ENCODE measurements at regions not wholly inside any gene's neighbourhood (a gene's known extent, or its start where the extent isn't known, plus 50 kb on each side); places are given as distances from the start of the nearest gene placed in this dataset.

DNA sequence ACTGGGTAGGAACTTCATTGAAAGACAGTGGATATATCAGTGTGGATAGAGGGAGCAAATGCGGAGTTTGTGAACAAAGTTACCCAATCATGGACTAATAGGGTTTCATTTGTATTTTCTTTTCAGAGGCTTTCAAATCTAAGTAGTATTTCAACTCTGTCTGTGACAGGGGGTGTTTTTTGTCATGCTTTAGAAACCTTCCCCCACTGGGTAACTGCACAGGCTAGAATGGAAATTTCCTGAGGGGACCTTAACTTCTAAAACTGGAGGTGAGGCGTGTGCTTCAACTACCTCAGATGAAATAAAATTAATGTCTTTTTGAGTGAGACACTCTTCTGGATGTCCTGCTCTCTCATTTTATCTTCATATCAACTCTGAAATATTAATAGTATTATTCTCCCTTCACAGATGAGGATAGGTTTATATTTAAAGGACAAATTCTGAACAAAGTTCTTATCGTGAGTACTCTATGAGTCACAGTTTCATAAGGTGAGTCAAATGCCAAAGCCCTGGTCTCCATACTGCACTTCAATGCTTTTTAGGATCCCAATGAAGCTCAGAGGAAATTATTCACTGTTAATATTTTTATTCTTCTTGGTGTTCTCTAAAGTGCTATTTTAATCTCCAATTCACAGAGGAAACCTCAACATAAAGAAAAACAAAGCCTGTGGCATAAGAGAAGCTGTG is 770.6 kb downstream of the CCSER2 start:
- TF ChIP-seq EZH2 (IDR thresholded peaks at IDR 0.05; ENCODE audit: borderline replicate concordance) (no peak), EZH2phosphoT487 (IDR thresholded peaks at IDR 0.05; ENCODE audit: low read depth, severe bottlenecking, unreplicated experiment) (no peak)
- TF ChIP-seq, protein P1, sequence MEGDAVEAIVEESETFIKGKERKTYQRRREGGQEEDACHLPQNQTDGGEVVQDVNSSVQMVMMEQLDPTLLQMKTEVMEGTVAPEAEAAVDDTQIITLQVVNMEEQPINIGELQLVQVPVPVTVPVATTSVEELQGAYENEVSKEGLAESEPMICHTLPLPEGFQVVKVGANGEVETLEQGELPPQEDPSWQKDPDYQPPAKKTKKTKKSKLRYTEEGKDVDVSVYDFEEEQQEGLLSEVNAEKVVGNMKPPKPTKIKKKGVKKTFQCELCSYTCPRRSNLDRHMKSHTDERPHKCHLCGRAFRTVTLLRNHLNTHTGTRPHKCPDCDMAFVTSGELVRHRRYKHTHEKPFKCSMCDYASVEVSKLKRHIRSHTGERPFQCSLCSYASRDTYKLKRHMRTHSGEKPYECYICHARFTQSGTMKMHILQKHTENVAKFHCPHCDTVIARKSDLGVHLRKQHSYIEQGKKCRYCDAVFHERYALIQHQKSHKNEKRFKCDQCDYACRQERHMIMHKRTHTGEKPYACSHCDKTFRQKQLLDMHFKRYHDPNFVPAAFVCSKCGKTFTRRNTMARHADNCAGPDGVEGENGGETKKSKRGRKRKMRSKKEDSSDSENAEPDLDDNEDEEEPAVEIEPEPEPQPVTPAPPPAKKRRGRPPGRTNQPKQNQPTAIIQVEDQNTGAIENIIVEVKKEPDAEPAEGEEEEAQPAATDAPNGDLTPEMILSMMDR (IDR thresholded peaks at IDR 0.05; ENCODE audit: poor library complexity), result no peak
- Histone ChIP-seq H3K36me3 (replicated peaks; ENCODE audit: insufficient read depth, low read depth) (no peaks in the 10 kb centered on the region), H2AFZ (no peak overlapping the region), H3K27me3 (no peaks in the 10 kb centered on the region), H3K79me2 (no peaks in the 10 kb centered on the region), H3K4me1 (ENCODE audit: insufficient read depth) (no peaks in the 10 kb centered on the region), H3K9me2 (replicated peaks; ENCODE audit: insufficient read depth) (no peaks in the 10 kb centered on the region), H3K4me2 (no peak overlapping the region), H4K20me1 (ENCODE audit: insufficient read depth, poor library complexity, severe bottlenecking) (no peaks in the 10 kb centered on the region), H3K27ac (no peak overlapping the region), H3K9me3 (ENCODE audit: low read depth) (no peaks in the 10 kb centered on the region), H3K4me3 (no peak overlapping the region)
- DNase-seq (ENCODE audit: low spot score), result no peak
- WGBS (ENCODE audit: low lambda C conversion rate, missing lambda C conversion rate), result 81% methylated on average over 3 of the region's 3 CpGs

DNA sequence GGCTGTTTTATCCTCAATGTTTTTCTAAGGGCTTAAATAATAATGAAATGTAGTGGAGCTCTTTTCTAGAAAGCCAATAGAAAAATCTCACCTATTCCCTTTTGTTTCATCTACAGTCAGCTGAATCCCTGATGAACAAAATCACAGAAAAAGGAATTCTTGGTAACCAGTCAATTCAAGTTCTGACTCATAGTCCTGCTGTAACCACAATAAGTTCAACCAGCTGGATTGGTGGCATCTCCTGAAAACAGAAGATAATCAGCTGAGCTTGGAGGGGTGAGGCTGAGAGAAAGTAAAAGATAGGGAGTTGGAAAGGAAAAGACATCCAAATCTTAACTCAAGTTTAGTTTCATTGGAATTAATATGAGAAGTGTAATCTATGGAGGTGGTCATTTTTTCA is 772.1 kb downstream of the CCSER2 start:
- Histone ChIP-seq H3K9me2 (replicated peaks; ENCODE audit: insufficient read depth) (no peaks in the 10 kb centered on the region), H3K4me2 (no peak overlapping the region), H3K27ac (no peak overlapping the region), H3K4me1 (ENCODE audit: insufficient read depth) (no peaks in the 10 kb centered on the region), H3K4me3 (no peak overlapping the region), H3K36me3 (replicated peaks; ENCODE audit: insufficient read depth, low read depth) (no peaks in the 10 kb centered on the region), H2AFZ (no peak overlapping the region), H3K9me3 (ENCODE audit: low read depth) (no peaks in the 10 kb centered on the region), H3K27me3 (no peaks in the 10 kb centered on the region), H4K20me1 (ENCODE audit: insufficient read depth, poor library complexity, severe bottlenecking) (no peaks in the 10 kb centered on the region), H3K79me2 (no peaks in the 10 kb centered on the region)
- TF ChIP-seq EZH2phosphoT487 (IDR thresholded peaks at IDR 0.05; ENCODE audit: low read depth, severe bottlenecking, unreplicated experiment), result no peak
- TF ChIP-seq, protein P1 (IDR thresholded peaks at IDR 0.05; ENCODE audit: poor library complexity), result no peak
- no peak for TF ChIP-seq EZH2 (IDR thresholded peaks at IDR 0.05; ENCODE audit: borderline replicate concordance)
- DNase-seq (ENCODE audit: low spot score), result no peak

DNA sequence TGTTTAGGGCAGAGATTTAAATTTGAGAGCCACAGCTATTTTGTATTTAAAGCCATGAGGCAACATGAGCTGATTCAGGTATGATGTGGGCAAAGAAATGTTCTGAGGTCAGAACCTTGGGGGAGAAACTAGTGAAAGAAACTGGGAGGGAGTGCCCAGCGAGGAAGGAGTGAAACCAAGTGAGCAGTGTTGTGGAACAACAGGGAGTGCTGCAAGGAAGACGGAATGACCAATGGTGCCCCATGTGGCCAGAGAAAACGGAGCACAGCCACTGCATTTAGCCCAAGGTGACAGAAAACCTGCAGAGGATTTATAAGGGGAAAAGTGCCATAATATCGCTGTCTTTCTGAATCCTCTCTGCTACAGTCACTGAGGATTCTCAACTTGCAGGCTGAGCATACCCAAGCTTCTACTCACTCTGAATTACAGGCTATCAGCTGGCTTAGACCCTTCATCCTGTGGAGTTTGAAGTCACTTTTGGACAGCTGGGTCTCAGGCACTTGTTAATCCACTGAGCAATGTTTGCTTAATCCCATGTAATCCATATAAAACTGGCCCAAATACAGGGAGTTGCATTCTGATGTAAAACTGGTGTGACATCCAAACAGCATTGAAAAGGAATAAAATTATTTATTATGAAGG is 777.3 kb downstream of the CCSER2 start:
- TF ChIP-seq, protein P1 (IDR thresholded peaks at IDR 0.05; ENCODE audit: poor library complexity), result peak; percentile 27
- TF ChIP-seq EZH2 (IDR thresholded peaks at IDR 0.05; ENCODE audit: borderline replicate concordance), result no peak
- H3K27ac ChIP-seq, result no peak overlapping the region

More for the DNA sequence above, 777.3 kb downstream of the CCSER2 start:
- no peaks in the 10 kb centered on the region for H3K36me3 ChIP-seq (replicated peaks; ENCODE audit: insufficient read depth, low read depth)
- H3K79me2 ChIP-seq, result no peaks in the 10 kb centered on the region
- H3K9me2 ChIP-seq (replicated peaks; ENCODE audit: insufficient read depth), result no peaks in the 10 kb centered on the region
- 48% methylated on average over 4 of the region's 4 CpGs for WGBS (ENCODE audit: low lambda C conversion rate, missing lambda C conversion rate)
- H3K9me3 ChIP-seq (ENCODE audit: low read depth), result no peaks in the 10 kb centered on the region
- no peak overlapping the region for H3K4me2 ChIP-seq
- no peaks in the 10 kb centered on the region for H3K27me3 ChIP-seq
- no peaks in the 10 kb centered on the region for H3K4me1 ChIP-seq (ENCODE audit: insufficient read depth)
- DNase-seq (ENCODE audit: low spot score), result peak; percentile 23
- no peaks in the 10 kb centered on the region for H4K20me1 ChIP-seq (ENCODE audit: insufficient read depth, poor library complexity, severe bottlenecking)
- H2AFZ ChIP-seq, result no peak overlapping the region
- no peak overlapping the region for H3K4me3 ChIP-seq
